Left lung (tissue), 4 donors: ENCODE measurements at regions not wholly inside any gene's neighbourhood (a gene's known extent, or its start where the extent isn't known, plus 50 kb on each side); places are given as distances from the start of the nearest gene placed in this dataset.

Experiments
- ATAC-seq: fragments of 200-7000 bp; cut with Tn5 transposase; one replicate; pipeline ENCODE4 v1.9.1; 2020; ENCODE audit warnings: moderate library complexity
- DNase-seq, 4 donors: peaks; one replicate each; pipeline ENCODE4 v3.0.0-alpha.2; 2013 to 2020
- H3K27ac ChIP-seq, 2 donors: fragments of 200-600 bp; sonication (generic) in 1 of 2; one replicate each; pipeline versions ENCODE4 v1.5.0 to v1.8.0; 2020 to 2021
- H3K27me3 ChIP-seq, 2 donors: fragments of 200-600 bp; sonication (generic) in 1 of 2; one replicate each; pipeline versions ENCODE4 v1.5.0 to v1.8.0; 2020 to 2021
- H3K36me3 ChIP-seq, 2 donors: fragments of 200-600 bp; sonication (generic) in 1 of 2; one replicate each; pipeline versions ENCODE4 v1.5.0 to v1.8.0; 2020 to 2021
- H3K4me1 ChIP-seq, 2 donors: fragments of 200-600 bp; one replicate each; pipeline ENCODE4 v1.8.0; 2021
- H3K4me3 ChIP-seq, 2 donors: fragments of 200-600 bp; sonication (generic) in 1 of 2; one replicate each; pipeline versions ENCODE4 v1.5.0 to v1.8.0; 2020 to 2021; ENCODE audit warnings: mild to moderate bottlenecking in 1 of 2
- H3K9me3 ChIP-seq, 2 donors: fragments of 200-600 bp; sonication (generic) in 1 of 2; one replicate each; pipeline versions ENCODE4 v1.5.0 to v1.8.0; 2020 to 2021
- intact Hi-C, 2 donors: fragments of 100-400 bp; cut with DNase I; formaldehyde crosslinking; loops; one replicate each; pipeline versions ENCODE4 v1.11.2 to v1.14.2; 2022
- TF ChIP-seq, protein P1 (sequence below), 2 donors: fragments of 200-600 bp; sonication (generic) in 1 of 2; IDR thresholded peaks; one replicate each; pipeline versions ENCODE4 v1.5.0 to v1.8.0; 2021; ENCODE audit warnings: antibody characterized with exemption in 2 of 2
- donor health status: DM: no; HTN: yes; CAD: no.
- donor health status: DM: no; HTN: no; CAD: no.

DNA sequence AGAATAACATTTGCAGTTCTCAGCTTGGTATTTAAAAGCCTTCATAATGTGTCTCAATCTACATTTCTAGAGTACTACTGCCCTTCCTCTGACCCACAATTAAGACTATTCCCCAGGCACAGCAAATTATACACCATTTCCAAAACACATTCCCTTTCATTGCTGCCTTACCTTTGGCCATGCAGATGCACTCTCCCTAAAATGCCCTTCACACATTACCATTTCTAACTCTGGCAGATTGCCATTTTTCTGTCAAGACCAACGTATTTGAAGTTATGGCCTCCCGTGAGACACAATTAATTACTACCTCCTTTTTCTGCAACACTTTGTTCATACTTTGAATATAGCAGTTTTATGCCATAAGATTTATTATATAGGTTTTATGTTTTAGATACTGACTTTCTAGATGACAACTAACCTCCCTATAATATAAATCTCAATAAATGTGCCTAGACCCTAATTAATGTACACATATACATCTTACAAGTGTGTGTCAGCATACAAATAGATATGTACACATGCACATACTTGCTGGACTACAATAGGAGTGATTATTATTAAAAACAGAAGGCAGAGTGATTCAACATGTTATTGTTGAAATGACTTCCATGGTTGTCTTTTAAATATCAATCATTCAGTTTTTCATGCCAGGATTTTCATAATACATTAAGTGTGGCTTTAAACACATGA, 2902.5 kb downstream of the PCDH9 start:
- Histone ChIP-seq H3K9me3 (no peaks in the 10 kb centered on the region), H3K27ac (no peak overlapping the region), H3K27me3 (no peaks in the 10 kb centered on the region), H3K4me1 (no peaks in the 10 kb centered on the region), H3K4me3 (no peak overlapping the region), H3K36me3 (no peaks in the 10 kb centered on the region)
- DNase-seq, result no peak
- intact Hi-C loops, result no loop called here
- TF ChIP-seq, protein P1, sequence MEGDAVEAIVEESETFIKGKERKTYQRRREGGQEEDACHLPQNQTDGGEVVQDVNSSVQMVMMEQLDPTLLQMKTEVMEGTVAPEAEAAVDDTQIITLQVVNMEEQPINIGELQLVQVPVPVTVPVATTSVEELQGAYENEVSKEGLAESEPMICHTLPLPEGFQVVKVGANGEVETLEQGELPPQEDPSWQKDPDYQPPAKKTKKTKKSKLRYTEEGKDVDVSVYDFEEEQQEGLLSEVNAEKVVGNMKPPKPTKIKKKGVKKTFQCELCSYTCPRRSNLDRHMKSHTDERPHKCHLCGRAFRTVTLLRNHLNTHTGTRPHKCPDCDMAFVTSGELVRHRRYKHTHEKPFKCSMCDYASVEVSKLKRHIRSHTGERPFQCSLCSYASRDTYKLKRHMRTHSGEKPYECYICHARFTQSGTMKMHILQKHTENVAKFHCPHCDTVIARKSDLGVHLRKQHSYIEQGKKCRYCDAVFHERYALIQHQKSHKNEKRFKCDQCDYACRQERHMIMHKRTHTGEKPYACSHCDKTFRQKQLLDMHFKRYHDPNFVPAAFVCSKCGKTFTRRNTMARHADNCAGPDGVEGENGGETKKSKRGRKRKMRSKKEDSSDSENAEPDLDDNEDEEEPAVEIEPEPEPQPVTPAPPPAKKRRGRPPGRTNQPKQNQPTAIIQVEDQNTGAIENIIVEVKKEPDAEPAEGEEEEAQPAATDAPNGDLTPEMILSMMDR (IDR thresholded peaks at IDR 0.05), result no peak
- no peak for ATAC-seq

DNA sequence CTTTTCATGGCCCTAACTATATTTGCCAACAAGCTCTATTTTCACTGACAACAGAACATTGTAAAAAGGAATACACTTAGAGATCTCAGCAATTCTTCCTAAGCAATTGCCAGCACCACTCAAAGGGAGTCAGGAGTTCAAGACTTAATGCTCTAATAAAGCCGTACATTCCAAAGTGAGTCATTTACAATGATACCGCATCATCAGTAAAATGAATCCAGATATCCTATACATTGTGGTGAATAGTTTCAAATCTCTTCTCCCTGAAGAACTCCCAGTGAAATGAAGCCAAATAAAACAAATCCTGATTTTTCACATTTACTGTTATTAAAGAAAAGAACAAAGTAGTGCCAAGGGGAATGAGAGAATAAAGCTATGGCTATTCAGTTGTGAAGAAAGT, 2898.7 kb upstream of the PCDH20 start:
- H3K27me3 ChIP-seq, result no peaks in the 10 kb centered on the region
- TF ChIP-seq, protein P1 (IDR thresholded peaks at IDR 0.05), result no peak
- H3K36me3 ChIP-seq, result no peaks in the 10 kb centered on the region
- H3K4me1 ChIP-seq, result no peaks in the 10 kb centered on the region
- no peak for ATAC-seq
- H3K27ac ChIP-seq, result no peak overlapping the region
- H3K4me3 ChIP-seq, result no peak overlapping the region
- intact Hi-C loops, result no loop called here
- peaks cover 0 to 2% of the 10 kb centered on the region in 2 donors for H3K9me3 ChIP-seq
- DNase-seq, result no peak

DNA sequence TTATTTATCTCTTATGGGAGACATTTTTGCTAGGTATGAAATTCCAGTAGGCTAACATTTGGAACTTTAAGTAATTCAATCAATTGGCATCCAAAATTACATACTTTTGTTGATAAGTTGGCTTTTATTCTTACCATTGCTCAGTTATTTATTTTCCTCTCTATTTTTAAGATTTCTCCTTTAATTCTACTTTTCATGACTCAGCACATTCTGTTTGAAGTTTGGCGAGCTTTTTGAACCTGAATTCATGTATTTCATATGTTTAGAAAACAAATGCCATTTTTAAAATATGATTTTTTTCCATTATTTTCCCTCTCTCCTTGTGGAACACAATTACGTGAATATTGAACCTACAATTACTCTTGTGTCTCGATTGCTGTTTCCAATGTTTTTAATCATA, 2896.3 kb upstream of the PCDH20 start:
- Histone ChIP-seq H3K36me3 (no peaks in the 10 kb centered on the region), H3K9me3 (no peaks in the 10 kb centered on the region), H3K27ac (no peak overlapping the region), H3K27me3 (no peaks in the 10 kb centered on the region), H3K4me1 (no peaks in the 10 kb centered on the region), H3K4me3 (no peak overlapping the region)
- no peak for DNase-seq
- intact Hi-C loops, result no loop called here
- TF ChIP-seq, protein P1 (IDR thresholded peaks at IDR 0.05), result no peak
- no peak for ATAC-seq

DNA sequence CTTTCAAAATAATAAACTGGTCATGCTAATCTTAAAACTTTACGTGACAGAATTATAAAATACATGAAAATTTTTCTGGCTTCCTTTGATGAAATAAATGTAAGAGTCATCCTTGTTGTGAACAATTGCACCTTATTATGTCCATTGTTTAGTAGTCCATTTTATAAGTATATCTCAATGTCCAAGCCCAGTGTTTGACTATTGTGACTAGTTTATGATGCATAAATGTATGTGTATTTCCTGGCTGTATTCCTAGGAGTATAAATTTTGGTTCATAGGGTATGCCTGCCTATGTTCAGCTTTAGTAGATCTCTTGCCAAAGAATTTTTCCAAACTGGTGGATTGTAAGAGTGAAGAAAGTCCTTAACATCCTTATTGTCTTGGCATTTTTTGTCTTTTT, 2895.5 kb upstream of the PCDH20 start:
- intact Hi-C loops, result no loop called here
- DNase-seq, result no peak
- no peak overlapping the region for H3K4me3 ChIP-seq
- no peak for ATAC-seq
- H3K9me3 ChIP-seq, result no peaks in the 10 kb centered on the region
- H3K36me3 ChIP-seq, result no peaks in the 10 kb centered on the region
- no peaks in the 10 kb centered on the region for H3K27me3 ChIP-seq
- H3K27ac ChIP-seq, result no peak overlapping the region
- H3K4me1 ChIP-seq, result no peaks in the 10 kb centered on the region
- TF ChIP-seq, protein P1 (IDR thresholded peaks at IDR 0.05), result no peak

DNA sequence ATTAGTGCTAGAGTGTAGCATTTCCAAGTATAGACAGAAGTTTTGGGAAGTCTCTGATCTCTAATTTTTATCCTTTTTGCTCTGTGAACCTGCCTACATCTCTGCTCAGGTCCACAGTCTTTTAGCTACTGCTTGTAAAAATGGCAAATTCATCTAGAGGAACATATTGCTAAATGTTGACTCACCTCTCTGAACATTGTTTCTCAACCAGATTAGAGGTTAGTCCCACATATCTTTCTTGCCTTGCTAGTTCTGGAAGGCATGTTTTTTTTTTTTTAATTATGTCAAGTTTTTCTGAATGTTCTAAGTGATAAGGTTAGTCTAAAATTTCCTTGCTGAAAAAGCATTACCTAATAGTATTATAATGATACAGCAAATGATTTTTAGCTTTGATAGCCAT, 2889.6 kb upstream of the PCDH20 start:
- no peaks in the 10 kb centered on the region for H3K36me3 ChIP-seq
- intact Hi-C loops, result no loop called here
- no peaks in the 10 kb centered on the region for H3K27me3 ChIP-seq
- TF ChIP-seq, protein P1 (IDR thresholded peaks at IDR 0.05), result no peak
- no peak for DNase-seq
- peaks cover 0 to 4% of the 10 kb centered on the region in 2 donors for H3K9me3 ChIP-seq
- H3K4me3 ChIP-seq, result no peak overlapping the region
- ATAC-seq, result no peak
- H3K4me1 ChIP-seq, result no peaks in the 10 kb centered on the region
- H3K27ac ChIP-seq, result no peak overlapping the region
